HG03520 (cell line): ENCODE measurements at regions not wholly inside any gene's neighbourhood (a gene's known extent, or its start where the extent isn't known, plus 50 kb on each side); places are given as distances from the start of the nearest gene placed in this dataset.
A peak's percentile ranks its signal among the peaks of the same experiment; 100 is the strongest.

ENCODE experiments used
- ATAC-seq: cut with Tn5 transposase; IDR thresholded peaks from one replicate; pipeline ENCODE4 v1.9.1; 2021; ENCODE audit warnings: mild to moderate bottlenecking, moderate library complexity; ENCODE audit not compliant: unreplicated experiment

- no peak for ATAC-seq
Observed at GRCh38 chr3:178146406-178146831, 389.8 kb upstream of the KCNMB2 start.

GRCh38 chr3:178147001-178147400 is 389.2 kb upstream of the KCNMB2 start:
- ATAC-seq, result no peak

- no peak for ATAC-seq
Observed at GRCh38 chr3:178152031-178152806, 384.0 kb upstream of the KCNMB2 start.

GRCh38 chr3:178152988-178153387 is 383.2 kb upstream of the KCNMB2 start:
- ATAC-seq, result no peak

- no peak for ATAC-seq
Observed at GRCh38 chr3:178155521-178155920, 380.7 kb upstream of the KCNMB2 start.

- no peak for ATAC-seq
Observed at GRCh38 chr3:178156301-178156700, 379.9 kb upstream of the KCNMB2 start.

- no peak for ATAC-seq
Observed at GRCh38 chr3:178159691-178160220, 376.5 kb upstream of the KCNMB2 start.

DNA sequence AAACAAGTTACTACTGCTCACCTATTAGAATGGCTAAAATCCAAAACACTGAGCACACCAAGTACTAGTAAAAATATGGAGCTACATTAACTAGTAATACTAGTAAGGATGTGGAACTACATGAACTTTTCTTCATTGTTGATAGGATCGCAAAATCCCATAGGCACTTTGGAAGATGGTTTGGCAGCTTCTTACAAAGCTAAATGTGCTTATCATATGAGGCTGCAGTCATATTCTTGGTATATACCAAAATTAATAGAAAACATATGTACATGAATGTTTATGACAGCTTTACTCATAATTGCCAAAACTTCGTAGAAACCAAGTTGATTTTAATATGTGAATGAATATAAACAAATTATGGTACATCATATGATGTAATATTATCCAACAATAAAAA is 366.8 kb upstream of the KCNMB2 start:
- ATAC-seq, result no peak

DNA sequence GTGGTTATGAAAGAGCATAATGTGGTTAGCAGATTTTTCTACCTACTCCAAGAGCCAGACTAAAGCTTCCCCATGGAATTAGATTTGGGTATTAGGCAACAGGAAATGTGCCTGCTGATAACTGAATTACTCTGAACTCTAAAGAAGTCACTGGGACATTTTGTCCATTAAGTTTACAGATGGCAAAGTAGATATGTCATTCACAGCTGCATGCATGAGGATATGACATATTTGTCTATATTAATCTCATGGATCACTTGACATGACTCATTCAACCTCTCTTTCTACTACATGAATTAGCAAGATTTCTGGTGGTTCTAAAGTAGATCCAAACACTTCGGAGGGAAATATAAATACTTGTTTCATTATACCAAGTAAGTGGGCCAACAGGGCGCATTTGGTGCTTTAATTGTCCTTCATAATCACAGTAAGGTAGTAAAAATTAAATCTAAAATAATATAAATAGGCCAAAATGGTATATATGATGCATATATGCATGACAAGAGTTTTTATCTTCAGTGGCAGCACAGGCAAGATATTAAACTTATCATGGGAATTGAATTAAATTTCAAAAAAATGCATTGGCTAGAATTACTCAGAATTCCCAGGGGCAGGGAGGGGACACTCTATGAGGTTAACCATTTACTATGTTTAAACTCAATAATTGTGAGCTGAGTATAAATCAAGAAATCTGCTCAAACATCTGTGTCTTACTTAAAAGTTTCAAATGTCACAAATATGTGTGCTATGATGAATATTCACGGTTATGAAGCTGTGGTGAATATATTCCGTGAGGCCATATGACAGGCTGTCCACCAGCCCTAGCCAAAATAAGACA is 365.3 kb upstream of the KCNMB2 start:
- ATAC-seq, result no peak

GRCh38 chr3:178172121-178172520 is 364.1 kb upstream of the KCNMB2 start:
- ATAC-seq, result no peak

DNA sequence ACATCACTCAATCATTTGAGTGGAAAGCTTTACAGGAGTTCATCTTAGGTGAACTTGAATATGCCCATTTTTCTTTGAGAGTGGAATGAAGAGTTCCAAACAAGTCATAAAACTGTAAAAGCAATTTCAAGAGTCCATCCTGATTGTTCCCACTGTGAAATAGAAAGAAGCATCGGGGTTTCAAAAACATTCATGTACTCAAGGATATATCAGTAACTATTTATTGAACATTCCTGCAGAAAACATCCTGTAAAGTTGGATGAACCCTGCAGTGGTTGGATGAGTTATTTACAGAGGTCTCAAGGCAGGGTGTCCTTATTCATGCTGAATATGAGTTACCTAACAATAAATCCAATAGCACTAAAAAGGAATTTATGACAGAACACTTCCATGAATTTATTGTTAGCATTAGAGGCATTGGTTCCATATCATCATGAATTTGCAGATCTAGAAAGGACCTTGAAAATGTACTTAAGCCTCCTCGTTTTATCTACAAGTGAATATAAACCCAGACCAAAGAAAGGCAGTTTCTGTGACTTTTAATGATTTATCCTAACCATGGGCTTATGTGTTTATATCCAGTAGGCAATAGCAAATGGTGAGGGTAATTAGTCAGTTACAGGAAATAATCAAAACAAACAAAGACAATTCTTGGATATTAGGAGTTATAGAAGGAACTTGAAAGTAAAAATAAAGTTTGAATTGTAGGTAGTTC is 361.9 kb upstream of the KCNMB2 start:
- no peak for ATAC-seq

DNA sequence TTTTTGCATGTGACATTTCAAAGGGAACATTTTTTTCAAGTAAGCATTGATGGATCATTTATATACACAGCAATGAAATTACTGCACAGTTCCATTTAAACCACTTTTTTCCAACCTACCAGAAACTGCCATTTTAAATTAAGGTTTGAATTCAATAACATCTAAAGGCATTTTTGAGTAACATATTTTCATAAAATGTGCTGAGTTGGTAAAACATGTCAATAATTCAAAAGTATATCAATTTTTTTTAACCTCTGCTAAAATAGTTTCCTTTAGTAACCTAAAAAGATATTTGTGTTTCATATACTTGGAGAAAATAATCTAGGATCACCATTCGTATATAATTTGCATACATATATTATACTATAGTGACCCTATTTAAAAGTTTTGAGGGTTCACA is 355.1 kb upstream of the KCNMB2 start:
- ATAC-seq, result no peak

DNA sequence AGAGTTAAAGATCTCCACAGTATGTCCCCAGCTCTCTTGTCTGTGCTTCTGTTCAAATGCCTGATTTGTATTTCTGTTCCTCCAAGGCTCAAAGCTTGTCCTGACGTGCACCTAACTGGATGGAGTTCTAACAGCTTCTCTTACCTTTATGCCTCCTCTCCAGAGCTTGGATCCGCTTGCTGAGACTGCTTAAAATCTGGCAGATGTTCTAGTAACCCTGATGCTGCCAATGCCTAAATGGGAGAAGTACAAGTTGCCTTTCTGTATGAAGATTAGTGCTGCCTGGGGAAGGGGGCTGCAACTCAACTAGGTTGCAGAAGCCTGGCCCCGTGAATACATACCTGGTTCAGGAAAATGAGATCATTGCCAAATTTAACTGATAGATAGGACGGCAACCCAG is 354.5 kb upstream of the KCNMB2 start:
- ATAC-seq, result no peak

DNA sequence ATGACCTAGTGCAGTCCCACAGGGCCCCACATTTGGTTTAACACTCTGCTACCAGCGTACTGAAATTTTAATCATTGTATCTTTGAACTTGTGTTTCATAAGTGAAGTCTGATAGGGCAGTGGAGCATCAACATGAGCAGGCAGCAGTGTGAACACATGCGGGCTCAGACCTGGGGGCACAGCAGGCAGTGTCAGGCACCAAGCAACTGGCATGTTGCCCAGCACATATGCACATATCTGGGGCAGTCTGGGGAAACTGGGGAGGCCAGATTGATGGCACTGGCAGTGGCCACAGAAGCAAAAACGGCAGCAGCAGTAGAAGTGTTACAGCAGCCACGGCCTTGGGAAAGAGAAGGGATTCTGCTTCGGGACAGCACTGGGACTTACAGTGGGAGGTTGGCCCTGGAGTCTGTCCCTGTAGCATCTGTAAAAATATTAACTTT is 353.9 kb upstream of the KCNMB2 start:
- no peak for ATAC-seq

GRCh38 chr3:178184833-178185232 is 351.4 kb upstream of the KCNMB2 start:
- no peak for ATAC-seq

- no peak for ATAC-seq
Observed at GRCh38 chr3:178186666-178187065, 349.6 kb upstream of the KCNMB2 start.

DNA sequence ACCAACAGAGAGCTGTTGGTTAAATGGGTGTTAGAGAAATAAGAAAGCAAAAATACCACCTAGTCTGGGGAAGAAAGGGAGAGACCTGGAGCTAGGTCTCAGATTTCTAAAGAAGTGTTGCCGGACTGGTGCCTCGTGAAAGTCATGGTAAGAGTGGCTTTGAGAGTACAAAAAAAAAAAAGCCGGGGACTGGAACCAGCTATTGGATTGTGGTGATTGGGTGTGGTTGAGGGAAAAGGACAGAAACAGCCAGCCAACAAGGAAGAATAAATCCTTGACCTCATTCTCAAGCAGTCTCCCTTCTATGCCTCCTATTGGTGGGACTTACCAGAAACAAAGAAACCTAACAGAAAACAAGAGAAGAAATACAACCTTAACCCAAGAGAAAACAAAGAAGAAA is 346.4 kb upstream of the KCNMB2 start:
- no peak for ATAC-seq

DNA sequence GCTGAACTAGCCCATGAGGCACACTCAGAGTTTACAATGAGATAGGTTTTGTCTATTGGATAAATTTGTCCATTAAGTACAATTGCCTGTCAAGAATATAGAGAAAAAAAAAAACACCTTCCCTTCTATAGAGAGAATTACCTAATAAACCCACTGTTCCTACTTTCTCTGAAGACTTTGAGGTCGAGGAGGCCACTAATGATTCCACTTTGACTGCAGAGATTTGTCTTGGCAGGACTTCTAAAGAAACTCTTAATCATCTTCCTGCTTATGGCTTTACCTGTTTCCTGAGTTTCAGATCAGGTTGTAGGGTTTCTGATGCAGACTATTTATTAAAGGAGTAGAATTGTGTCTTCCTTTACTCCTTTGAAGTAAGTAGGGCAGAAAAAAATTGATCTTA is 342.4 kb upstream of the KCNMB2 start:
- no peak for ATAC-seq

DNA sequence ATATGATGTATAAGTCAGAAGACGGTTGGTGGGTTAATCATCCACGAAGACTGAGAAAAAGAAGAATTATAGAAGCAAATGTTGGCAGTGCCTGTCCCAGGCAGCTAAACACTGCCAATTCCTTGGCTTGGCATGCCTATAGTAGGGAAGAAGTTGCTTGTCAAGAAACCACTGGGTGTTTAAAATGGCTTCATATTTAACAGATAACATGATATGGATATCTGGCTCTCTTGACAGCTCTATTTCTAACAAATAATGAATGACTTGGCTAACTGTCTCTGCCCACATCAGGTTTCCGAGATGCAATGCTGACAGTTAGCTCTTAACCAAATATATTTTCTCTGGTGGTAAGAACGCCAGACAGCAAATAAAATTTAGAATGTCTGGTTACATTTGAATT is 341.7 kb upstream of the KCNMB2 start:
- ATAC-seq, result no peak

- peak; percentile 86 for ATAC-seq
Observed at GRCh38 chr3:178195824-178196223, 340.4 kb upstream of the KCNMB2 start.

GRCh38 chr3:178198329-178198728 is 337.9 kb upstream of the KCNMB2 start:
- ATAC-seq, result no peak
